Right hindlimb (tissue), 1 donor: ENCODE measurements at regions not wholly inside any gene's neighbourhood (a gene's known extent, or its start where the extent isn't known, plus 50 kb on each side); places are given as distances from the start of the nearest gene placed in this dataset.

ENCODE experiments used
- DNase-seq: peaks from one replicate; pipeline ENCODE4 v3.0.0-alpha.2; 2018

DNA sequence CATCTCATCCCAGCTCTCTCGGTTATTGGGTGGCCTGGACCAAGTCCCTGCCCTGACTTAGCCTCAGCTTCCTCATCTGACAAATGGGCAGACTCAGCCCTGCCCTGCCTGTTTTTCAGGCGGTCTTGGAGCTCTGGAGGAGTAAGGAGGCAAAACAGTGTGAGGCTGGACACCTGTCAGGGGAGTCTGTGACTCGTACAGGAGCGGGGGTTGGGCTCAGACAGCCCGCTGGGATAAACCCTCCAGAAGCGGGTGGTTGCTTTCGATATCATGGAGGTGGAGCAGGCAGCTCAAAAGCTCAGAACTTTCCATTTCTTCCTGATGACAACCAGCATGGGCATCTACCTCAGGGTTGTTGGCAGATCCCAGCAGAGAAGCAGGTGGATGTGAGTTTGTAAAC lies 72.9 kb upstream of the GGTA1 start:
- no peak for DNase-seq

DNA sequence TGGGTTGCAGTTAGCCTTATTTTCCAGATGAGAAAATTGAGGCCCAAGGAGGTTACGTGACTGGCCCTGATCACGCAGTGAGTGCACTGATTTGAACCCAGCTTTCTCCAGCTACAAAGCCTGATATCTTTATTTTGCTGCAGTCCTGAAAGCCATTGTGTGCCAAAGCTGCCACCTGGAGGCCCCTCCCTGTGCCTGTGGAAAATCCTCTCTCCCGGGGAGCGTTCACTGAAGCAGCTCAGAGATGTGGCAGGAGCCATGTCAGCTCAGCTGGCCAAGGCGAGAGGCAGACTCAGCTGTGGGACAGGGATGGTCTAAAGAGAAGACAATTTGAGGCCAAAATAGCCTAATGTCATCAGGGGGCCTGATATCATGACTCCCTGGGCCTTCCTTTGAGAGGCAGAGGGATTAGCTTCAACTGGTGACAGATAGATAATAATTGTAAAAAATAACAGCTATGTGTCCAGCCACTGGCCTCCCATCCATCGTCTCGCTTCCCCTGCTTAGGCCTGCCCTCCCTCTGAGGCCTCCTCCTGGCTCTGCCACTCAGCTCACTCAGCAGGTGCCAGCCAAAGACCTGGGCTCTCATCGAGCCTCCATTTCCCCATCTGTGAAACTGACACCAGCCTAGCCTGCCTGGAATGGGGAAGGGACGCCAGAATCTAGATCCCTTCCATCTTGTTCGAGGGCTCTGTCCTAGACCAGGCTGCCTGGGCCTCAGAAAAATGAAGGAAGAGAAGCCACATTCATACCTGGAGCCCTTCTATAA lies 74.3 kb upstream of the GGTA1 start:
- no peak for DNase-seq

DNA sequence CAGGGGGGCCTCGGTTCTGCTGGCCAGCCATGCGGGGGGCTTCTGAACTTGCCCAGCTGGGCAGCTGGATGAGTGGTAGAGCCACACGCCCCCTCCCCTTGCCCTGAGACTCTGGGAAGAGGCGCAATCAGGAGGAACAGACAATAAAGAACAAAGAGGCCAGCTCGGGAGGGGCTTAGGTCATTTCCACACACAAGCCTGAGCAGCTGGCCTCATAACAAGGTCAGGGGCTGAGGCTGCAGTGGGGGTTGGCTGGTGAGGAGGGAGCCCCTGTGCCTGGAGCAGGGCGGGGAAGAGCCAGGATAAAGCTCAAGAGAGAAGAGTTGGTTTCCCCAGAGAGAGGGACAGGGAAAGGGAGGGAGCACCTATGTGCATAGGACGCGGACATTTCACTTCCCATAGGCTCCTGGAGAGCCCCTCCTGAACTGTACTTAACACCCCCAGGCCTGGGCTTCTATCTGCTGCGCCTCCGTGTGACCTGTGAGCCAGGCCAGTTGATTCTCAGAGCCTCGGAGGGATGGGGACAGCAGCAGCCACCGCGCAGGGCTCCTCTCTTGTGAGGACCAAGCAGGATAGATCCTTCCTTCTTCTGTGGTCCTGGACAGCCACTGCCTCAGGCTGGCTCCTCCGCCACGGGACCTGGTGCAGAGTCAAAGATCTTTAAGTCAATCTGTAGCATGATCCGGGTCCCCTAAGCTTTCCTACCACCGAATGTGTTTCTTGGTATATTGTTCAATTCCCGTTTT lies 75.3 kb upstream of the GGTA1 start:
- DNase-seq: no peak

- DNase-seq: no peak
Measured at GRCh38 chr9:121576281-121577075, 75.0 kb upstream of the DAB2IP start.

DNA sequence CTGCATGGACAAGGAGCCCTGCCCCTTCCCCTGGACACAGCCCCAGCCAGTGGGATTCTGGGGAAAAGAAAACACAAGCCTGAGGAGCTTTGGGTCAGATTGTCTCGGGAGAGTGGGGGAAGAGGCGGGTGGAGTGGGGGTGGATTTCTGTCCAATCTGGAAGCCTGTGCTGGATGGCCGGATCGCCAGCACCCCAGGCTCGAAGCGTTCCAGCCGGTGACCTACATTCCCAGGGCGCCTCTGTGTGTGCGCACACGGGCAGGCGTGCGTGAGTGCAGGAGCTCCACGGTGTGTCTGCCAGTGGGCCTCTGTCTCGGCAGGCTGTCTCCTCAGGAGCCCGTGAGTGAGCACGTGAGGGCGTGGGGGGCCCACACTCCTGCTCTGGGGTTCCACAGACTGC lies 74.3 kb upstream of the DAB2IP start:
- no peak for DNase-seq

DNA sequence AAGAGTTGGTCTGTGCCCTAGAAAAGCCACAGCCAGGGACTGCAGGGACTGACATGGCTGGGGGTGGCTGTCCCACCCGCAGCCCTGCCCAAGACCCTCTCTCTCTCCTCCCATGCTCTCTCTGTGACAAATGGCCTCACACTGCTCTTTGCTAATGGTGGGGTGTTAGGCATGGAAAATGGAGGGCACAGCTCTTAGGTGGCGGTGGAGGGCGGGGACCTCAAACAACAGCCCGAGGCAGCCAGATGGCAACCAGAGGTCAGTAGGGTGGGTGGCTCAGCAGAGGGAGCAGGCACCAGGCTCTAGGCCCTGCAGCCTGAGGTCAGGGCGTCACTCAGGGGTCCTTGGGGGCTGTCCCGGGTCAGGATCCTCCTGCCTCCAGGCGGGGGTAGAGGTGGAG lies 73.9 kb upstream of the DAB2IP start:
- DNase-seq: no peak

DNA sequence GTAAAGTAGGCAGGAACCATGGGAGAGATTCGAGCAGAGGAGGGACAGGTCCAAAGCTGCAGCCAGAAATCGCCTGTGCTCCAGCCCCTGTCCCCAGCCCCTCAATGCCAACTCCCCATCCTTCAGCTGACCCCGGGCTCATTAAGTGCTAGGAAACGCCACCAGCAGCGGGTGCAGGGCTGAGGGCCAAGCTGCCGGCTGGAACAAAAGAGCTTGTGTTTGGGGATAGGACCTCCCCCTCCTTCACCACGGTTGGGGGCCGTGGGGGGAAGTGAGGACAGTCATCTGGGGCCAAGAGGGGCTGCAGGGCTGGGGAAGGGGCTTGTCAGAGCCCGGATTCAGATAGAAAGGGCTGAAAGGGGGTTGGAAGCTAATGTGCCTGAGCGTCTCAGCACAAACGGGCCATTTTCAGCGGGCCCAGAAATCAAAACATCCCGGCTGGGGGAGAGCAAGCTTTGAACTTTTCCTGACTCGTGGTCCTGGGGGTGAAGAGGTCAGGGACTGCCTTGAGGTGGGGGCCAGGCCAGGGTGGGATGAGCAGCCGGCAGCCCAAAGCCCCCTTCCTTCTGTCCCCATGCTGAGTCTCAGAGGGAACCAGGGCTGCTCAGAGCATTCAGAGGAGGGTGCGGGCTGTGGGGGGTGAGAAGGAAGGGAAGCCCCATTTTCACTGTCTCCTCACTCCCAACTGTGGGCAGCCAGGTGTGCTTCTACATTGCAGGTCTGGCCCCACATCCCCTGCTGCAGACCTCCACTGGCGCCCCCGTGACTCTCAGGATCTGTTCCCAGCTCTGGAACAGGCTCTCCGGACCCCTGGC lies 69.4 kb upstream of the DAB2IP start:
- DNase-seq: peak; percentile 53

GRCh38 chr9:121582641-121583040 lies 68.8 kb upstream of the DAB2IP start:
- no peak for DNase-seq

- no peak for DNase-seq
Measured at GRCh38 chr9:121584421-121584820, 67.0 kb upstream of the DAB2IP start.

DNA sequence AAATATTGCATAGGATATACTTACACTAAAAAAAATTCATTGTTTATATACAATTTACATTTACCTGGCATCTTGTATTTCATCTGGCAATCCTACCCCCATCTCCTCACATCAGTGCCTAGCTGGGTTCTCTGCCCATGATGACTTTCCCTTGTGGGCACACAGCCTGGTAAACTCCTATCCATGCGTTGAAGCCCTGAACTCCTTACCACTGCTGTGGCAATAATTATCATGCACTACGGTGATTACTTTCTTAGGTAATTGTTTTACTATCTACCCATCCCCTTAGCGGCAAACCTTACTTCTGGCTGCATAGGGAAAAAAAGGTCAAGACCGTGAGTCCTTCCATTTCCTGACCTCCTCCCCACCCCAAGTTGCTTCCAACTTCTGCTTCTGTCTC lies 63.6 kb upstream of the DAB2IP start:
- no peak for DNase-seq

DNA sequence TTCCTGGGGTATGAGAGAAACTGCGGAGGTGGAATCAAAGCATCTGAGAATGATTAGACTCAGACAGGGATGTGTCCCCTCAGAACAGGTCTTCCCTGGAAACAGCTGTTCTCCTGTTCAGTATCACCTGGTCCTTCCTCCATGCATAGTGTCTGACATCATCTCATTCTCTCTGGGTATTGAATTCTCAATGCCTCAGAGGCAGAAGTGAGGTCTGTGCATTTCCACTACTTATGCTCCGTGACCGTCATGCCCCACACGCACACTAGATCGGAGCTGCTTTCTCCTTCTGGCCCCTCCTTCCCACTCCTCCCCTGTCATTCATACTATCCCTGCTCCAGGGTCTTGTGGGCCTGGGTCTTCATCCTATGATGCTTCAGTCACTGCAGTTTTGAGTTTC lies 61.4 kb upstream of the DAB2IP start:
- DNase-seq: no peak

- DNase-seq: no peak
Measured at GRCh38 chr9:121592265-121592664, 59.2 kb upstream of the DAB2IP start.

GRCh38 chr9:121593066-121593465 lies 58.4 kb upstream of the DAB2IP start:
- DNase-seq: no peak

DNA sequence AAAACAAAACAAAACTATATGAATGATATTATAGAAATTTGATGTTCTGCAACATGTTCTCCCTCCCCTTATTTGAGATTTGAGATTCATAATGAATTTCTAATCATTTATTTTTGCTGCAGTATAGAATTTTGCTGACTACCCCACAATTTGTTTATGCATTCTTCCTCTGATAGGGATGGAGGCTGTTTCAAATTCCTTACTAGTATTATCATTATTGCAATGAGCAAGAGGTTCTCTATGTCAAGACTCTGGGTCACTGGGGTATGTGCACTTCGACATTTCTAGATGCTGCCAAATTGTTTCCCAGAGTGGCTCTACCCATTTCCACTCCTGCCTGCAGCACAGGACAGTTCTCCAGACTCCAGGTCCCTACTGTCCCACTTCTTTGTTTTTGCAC lies 54.9 kb upstream of the DAB2IP start:
- DNase-seq: no peak

DNA sequence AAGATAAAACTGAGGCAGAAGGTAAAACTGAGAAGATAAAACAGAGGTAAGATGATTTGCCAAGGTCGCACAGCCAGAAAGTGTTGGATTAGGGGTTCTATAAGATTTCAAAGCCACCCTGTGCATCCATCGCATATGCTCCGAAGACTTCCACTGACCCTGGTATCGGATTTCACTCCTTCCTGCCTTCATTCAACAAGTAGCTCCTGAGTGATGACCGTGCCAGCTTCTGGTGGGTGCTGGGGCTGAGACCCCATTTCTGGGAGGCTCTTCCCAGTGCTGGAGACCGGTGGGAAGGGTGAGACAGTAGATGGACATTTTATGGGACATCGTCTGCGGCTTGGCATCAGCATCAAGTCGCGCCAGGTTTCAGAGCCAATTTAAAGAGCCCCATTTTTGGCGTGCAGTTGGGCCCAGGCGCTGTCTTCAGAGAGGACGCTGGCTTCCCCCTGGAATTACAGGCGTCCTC lies 53.7 kb upstream of the DAB2IP start:
- DNase-seq: no peak

- DNase-seq: peak; percentile 85
Measured at GRCh38 chr9:121598167-121598964, 53.1 kb upstream of the DAB2IP start.

DNA sequence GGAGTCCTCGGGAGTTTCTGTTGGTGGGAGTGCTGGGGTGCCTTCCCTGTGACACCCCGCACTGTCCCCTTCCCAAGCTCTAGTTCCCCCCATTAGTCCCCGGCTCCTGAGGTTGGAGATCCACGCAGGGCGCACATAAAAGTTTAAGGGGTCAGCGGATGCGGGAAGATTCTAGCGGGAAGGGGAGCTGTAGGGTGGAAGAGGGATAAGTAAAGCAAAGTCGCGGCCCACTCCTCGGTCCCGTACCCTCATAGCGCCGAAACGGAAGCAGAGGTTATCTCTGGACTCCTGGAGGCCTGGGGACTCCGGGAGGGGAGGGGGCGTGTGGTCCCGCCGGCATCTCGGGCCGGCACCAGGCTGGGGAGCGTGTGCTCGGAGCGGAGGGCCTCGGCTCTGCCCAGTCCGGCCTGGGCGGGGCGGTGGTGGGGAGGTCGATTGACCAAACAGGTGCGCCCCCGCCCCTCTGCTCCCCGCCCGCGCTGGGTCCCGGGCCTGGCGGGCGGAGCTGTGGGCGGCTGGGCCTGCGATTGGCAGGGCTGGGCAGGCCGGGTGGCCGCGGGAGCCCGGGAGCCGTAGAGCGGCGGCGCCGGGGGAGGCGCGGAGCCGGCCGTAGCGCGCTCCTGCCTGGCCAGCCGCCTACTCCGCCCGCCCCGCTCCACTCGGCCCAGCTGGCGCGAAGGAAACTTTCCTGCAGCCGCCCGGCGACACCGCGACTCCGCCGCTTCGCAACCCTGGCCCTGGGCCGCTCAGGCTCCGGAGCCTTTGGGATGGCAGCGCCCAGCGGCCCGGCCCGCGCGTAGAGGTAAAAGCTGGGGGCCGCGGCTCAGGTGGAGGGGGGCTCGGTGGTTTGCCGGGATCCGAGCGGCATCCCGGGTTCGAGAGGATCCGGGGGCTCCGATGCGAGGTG lies 52.2 kb upstream of the DAB2IP start:
- peak; percentile 78 for DNase-seq

DNA sequence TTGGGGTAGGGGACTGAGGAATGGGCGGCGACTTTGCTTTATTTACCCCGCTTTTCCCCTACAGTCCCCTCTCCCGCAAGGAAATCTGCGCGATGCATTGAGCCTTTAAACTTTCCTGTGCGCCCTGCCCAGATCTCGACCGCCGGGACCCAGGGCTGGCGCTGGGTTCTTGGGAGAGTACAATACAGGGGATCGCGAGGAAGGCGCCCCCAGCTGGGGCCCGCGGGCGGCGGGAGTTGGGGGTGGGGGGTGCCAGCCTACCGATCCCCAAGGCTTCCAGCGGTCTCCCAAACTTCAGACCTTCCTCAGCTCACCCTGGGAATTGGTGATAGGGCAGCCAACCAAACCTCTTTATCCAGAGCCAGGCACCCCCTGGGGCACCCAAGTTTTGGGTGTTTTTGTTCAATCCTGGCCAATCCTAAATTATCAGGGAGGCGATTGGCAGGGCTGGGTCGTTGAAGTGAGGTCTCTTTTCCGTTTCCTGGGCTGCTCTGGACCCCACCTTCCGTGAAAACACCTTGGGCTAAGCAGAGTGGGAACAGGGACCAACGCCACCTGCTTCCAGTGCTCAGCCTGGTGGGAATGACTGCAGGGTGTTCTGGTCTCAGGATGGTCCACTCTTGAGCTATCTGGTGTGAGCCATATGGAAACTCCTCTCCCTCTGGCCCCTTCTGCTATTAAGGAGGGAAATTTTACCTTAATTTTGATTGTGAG lies 51.4 kb upstream of the DAB2IP start:
- DNase-seq: no peak

DNA sequence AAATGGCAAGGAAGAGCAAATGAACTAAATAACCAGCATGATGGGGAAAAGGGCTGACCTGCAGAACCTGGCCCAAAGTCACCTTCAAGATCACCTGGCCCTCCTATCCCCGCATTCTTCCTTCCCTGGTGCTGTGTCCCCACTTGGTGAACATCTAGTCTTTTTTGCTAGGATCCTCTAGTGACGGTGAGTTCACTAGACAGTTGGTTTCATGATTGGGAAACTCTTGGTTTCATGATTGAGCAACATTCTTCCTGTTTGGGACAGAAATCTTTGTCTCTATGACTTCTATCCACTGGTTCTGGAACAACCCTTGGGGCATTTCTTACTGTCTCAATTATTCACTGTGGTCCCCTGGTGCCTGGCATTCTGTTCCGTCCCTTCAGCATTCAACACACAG lies 50.2 kb upstream of the DAB2IP start:
- no peak for DNase-seq
